CD4-positive, alpha-beta T cell (primary cell): ENCODE measurements at regions not wholly inside any gene's neighbourhood (a gene's known extent, or its start where the extent isn't known, plus 50 kb on each side); places are given as distances from the start of the nearest gene placed in this dataset.
"Not testable (repeated sequence)": the region's sequence is repeated elsewhere in the genome, so short reads cannot be mapped to it uniquely, and the experiment has no call there.

Experiments
- ATAC-seq: fragments of 200-7000 bp; cut with Tn5 transposase; one replicate; pipeline ENCODE4 v1.10.0; 2022; ENCODE audit warnings: mild to moderate bottlenecking; ENCODE audit not compliant: poor library complexity
- CTCF ChIA-PET: fragments of 350-600 bp; sonication (Branson Sonifier 250); formaldehyde crosslinking; loops from one replicate; lab custom pipeline; 2021; ENCODE audit warnings: antibody characterized with exemption, inconsistent platforms; lab: Charles Lee
- POLR2A ChIA-PET: fragments of 350-600 bp; sonication (Branson Sonifier 250); formaldehyde crosslinking; loops from one replicate; lab custom pipeline; 2021; ENCODE audit warnings: antibody characterized with exemption, inconsistent platforms; lab: Charles Lee
- DNase-seq, 14 experiments: peaks; one replicate each; pipeline ENCODE4 v3.0.0-alpha.2; 2013 to 2020; ENCODE audit warnings: mixed read lengths in 2 of 14
- H3K27ac ChIP-seq, 2 donors: one replicate each; pipeline versions ENCODE4 v1.5.1 to v1.7.0; 2013; ENCODE audit warnings: low read length in 2 of 2, low read depth in 1 of 2, mild to moderate bottlenecking in 1 of 2
- H3K27me3 ChIP-seq, 2 experiments: 1 replicate in 1 of 2; 2 replicates in 1 of 2; pipeline versions ENCODE4 v1.6.1 to v1.7.0; 2013; ENCODE audit warnings: low read length in 2 of 2, control low read depth in 1 of 2, mild to moderate bottlenecking in 1 of 2, moderate library complexity in 1 of 2; ENCODE audit not compliant: insufficient read depth in 2 of 2, control insufficient read depth in 1 of 2
- H3K36me3 ChIP-seq: one replicate; pipeline ENCODE4 v1.6.1; 2013; ENCODE audit warnings: low read length, control low read depth; ENCODE audit not compliant: insufficient read depth
- H3K4me1 ChIP-seq: one replicate; pipeline ENCODE4 v1.6.1; 2013; ENCODE audit warnings: low read length, control low read depth; ENCODE audit not compliant: insufficient read depth
- H3K4me3 ChIP-seq: one replicate; pipeline ENCODE4 v1.5.1; 2013; ENCODE audit warnings: mild to moderate bottlenecking, low read length, moderate library complexity
- H3K9me3 ChIP-seq, 2 experiments: 1 replicate in 1 of 2; 2 replicates in 1 of 2; pipeline versions ENCODE4 v1.6.1 to v1.7.0; 2013; ENCODE audit warnings: low read length in 2 of 2, mild to moderate bottlenecking in 2 of 2, control low read depth in 1 of 2, moderate library complexity in 1 of 2; ENCODE audit not compliant: control insufficient read depth in 1 of 2, insufficient read depth in 1 of 2
- H3K27ac Mint-ChIP-seq: one replicate; pipeline ENCODE4 v1.8.0; 2020; ENCODE audit warnings: mixed read lengths
- H3K27me3 Mint-ChIP-seq: one replicate; pipeline ENCODE4 v1.8.0; 2021; ENCODE audit warnings: mixed read lengths
- H3K36me3 Mint-ChIP-seq: one replicate; pipeline ENCODE4 v1.8.0; 2021; ENCODE audit warnings: low read depth, mixed read lengths
- H3K4me1 Mint-ChIP-seq: one replicate; pipeline ENCODE4 v1.8.0; 2021; ENCODE audit warnings: low read depth, mixed read lengths
- H3K4me3 Mint-ChIP-seq: one replicate; pipeline ENCODE4 v1.8.0; 2020; ENCODE audit warnings: mild to moderate bottlenecking, mixed read lengths
- H3K9me3 Mint-ChIP-seq: one replicate; pipeline ENCODE4 v1.8.0; 2020; ENCODE audit warnings: mixed read lengths
- intact Hi-C, 2 experiments: fragments of 100-400 bp; cut with DNase I in 1 of 2; cut with micrococcal nuclease in 1 of 2; formaldehyde crosslinking; loops; one replicate each; pipeline versions ENCODE4 v1.15.1 to v1.9.0; 2023 to 2025; cut with DNase I, micrococcal nuclease
- TF ChIP-seq, protein P1 (sequence below): fragments of 200-600 bp; IDR thresholded peaks from one replicate; pipeline ENCODE4 v1.8.0; 2022; ENCODE audit warnings: antibody characterized with exemption, mild to moderate bottlenecking

DNA sequence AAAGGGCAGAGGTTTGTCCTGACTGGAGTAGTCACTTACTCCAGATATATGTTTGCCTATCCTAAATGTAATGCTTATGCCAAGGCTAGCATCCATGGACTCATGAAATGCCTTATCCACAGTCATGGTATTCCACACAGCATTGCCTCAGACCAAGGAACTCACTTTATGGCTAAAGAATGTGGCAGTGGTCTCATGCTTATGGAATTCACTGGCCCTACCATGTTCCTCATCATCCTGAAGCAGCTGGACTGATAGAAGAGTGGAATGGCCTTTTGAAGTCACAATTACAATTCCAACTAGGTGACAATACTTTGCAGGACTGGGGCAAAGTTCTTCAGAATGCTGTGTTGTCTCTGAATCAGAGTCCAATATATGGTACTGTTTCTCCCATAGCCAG, 1014.8 kb downstream of the RAPGEF2 start:
- H3K4me1 Mint-ChIP-seq: no peaks in the 10 kb centered on the region
- ATAC-seq: no peak

GRCh38 chr4:160125576-160126287, 1022.9 kb downstream of the RAPGEF2 start:
- H3K9me3 Mint-ChIP-seq, H3K27me3 Mint-ChIP-seq, ATAC-seq: not testable (repeated sequence)

More for the DNA sequence above, 1014.8 kb downstream of the RAPGEF2 start:
- Histone ChIP-seq H3K4me3 (no peak overlapping the region), H3K27ac (no peak overlapping the region), H3K9me3 (peaks cover 4 to 7% of the 10 kb centered on the region in 2 experiments), H3K27me3 (no peaks in the 10 kb centered on the region), H3K36me3 (no peaks in the 10 kb centered on the region), H3K4me1 (no peaks in the 10 kb centered on the region)
- no peak overlapping the region for H3K27ac Mint-ChIP-seq
- H3K36me3 Mint-ChIP-seq: no peaks in the 10 kb centered on the region
- peaks cover 11% of the 10 kb centered on the region for H3K9me3 Mint-ChIP-seq
- H3K27me3 Mint-ChIP-seq: no peaks in the 10 kb centered on the region
- TF ChIP-seq, protein P1, sequence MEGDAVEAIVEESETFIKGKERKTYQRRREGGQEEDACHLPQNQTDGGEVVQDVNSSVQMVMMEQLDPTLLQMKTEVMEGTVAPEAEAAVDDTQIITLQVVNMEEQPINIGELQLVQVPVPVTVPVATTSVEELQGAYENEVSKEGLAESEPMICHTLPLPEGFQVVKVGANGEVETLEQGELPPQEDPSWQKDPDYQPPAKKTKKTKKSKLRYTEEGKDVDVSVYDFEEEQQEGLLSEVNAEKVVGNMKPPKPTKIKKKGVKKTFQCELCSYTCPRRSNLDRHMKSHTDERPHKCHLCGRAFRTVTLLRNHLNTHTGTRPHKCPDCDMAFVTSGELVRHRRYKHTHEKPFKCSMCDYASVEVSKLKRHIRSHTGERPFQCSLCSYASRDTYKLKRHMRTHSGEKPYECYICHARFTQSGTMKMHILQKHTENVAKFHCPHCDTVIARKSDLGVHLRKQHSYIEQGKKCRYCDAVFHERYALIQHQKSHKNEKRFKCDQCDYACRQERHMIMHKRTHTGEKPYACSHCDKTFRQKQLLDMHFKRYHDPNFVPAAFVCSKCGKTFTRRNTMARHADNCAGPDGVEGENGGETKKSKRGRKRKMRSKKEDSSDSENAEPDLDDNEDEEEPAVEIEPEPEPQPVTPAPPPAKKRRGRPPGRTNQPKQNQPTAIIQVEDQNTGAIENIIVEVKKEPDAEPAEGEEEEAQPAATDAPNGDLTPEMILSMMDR: no peak
- no peak overlapping the region for H3K4me3 Mint-ChIP-seq
- no peak for DNase-seq
- ChIA-PET CTCF (no interaction called here), POLR2A (no interaction called here)
- intact Hi-C loops: no loop called here

DNA sequence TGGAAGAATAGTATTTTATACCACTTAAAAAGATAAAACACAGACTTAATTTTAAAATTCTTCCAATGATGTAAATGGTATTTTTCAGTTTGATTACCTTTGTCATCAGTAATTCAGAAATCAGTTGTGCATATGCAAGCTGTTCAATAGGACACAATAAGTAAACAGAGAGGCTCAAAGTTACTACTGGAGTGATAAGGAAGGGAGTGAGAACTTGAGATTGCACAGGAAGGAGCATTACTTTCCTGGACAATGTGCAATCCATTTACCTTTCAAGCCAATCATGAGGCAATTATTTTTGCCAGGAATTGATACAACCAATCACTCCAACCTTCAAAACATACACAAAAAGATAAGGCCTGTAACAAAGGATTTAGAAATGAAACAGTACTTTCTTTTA, 1024.3 kb downstream of the RAPGEF2 start:
- Histone ChIP-seq H3K4me3 (no peak overlapping the region), H3K27me3 (no peaks in the 10 kb centered on the region), H3K36me3 (no peaks in the 10 kb centered on the region), H3K9me3 (peaks cover 7 to 12% of the 10 kb centered on the region in 2 experiments), H3K27ac (no peak overlapping the region), H3K4me1 (no peaks in the 10 kb centered on the region)
- Mint-ChIP-seq H3K9me3 (no peaks in the 10 kb centered on the region), H3K27me3 (no peaks in the 10 kb centered on the region), H3K4me1 (no peaks in the 10 kb centered on the region), H3K36me3 (no peaks in the 10 kb centered on the region), H3K4me3 (no peak overlapping the region), H3K27ac (no peak overlapping the region)
- TF ChIP-seq, protein P1: no peak
- ChIA-PET POLR2A (no interaction called here), CTCF (no interaction called here)
- DNase-seq (no peak), ATAC-seq (no peak)
- intact Hi-C loops: no loop called here

More at GRCh38 chr4:160125576-160126287, 1022.9 kb downstream of the RAPGEF2 start:
- H3K36me3 Mint-ChIP-seq, H3K9me3 ChIP-seq, H3K27ac Mint-ChIP-seq, intact Hi-C loops, H3K4me1 Mint-ChIP-seq, H3K27ac ChIP-seq, H3K4me3 ChIP-seq, CTCF ChIA-PET, H3K4me1 ChIP-seq, H3K27me3 ChIP-seq, POLR2A ChIA-PET, H3K36me3 ChIP-seq: not testable (repeated sequence)
- DNase-seq: peak in 1 of 14 experiments; percentile 30
- peak overlapping the region; percentile 30 for H3K4me3 Mint-ChIP-seq

DNA sequence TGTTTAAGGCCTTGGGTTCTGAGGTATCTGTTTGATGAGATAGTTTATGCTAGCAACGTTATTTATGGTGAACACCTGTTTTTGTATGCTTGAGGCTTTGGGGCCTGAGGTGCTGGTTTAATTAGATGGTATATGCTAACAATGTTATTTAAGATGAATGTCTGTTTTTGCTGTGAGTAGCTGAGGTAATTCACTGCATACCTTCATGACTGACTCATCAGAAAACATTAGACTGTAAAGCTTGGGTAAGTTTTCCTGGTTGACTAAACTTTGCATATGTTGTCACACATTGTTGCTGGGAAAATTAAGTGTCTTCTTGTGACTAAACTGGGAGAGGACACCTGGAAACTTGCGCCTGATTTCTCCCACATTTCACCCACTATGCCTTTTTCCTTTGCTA, 1026.6 kb downstream of the RAPGEF2 start:
- DNase-seq (no peak), ATAC-seq (no peak)
- H3K27ac ChIP-seq: no peak overlapping the region
- Mint-ChIP-seq H3K27me3 (no peaks in the 10 kb centered on the region), H3K27ac (no peak overlapping the region), H3K9me3 (peaks cover 5% of the 10 kb centered on the region), H3K36me3 (no peaks in the 10 kb centered on the region), H3K4me1 (no peaks in the 10 kb centered on the region), H3K4me3 (no peak overlapping the region)
- POLR2A ChIA-PET: no interaction called here
- intact Hi-C loops: no loop called here
- no peak overlapping the region for H3K4me3 ChIP-seq
- H3K9me3 ChIP-seq: peaks cover 12 to 14% of the 10 kb centered on the region in 2 experiments
- no peaks in the 10 kb centered on the region for H3K27me3 ChIP-seq
- TF ChIP-seq, protein P1: no peak
- no peaks in the 10 kb centered on the region for H3K36me3 ChIP-seq
- CTCF ChIA-PET: no interaction called here
- H3K4me1 ChIP-seq: no peaks in the 10 kb centered on the region
